PC-3 (cell line): ENCODE measurements at regions not wholly inside any gene's neighbourhood (a gene's known extent, or its start where the extent isn't known, plus 50 kb on each side); places are given as distances from the start of the nearest gene placed in this dataset.

Experiments used
- ATAC-seq: fragments of 200-7000 bp; cut with Tn5 transposase; 2 replicates; pipeline ENCODE4 v1.9.1; 2020; ENCODE audit warnings: mild to moderate bottlenecking, moderate library complexity
- BruUV-seq: library from RNA; stranded (reverse); fragments of 400-500 nt; replicated peaks from 2 replicates; lab custom pipeline; 2021; lab: Mats Ljungman, UMichigan
- CTCF ChIA-PET: fragments of 300-600 bp; sonication (Branson Sonifier 250); formaldehyde crosslinking; loops from one replicate; lab custom pipeline; 2022; ENCODE audit warnings: antibody characterized with exemption; lab: Charles Lee
- POLR2A ChIA-PET: fragments of 300-600 bp; sonication (Branson Sonifier 250); formaldehyde crosslinking; loops from one replicate; lab custom pipeline; 2022; ENCODE audit warnings: antibody characterized with exemption; ENCODE audit not compliant: unreplicated experiment; lab: Charles Lee
- DNase-seq: peaks from one replicate; pipeline ENCODE4 v3.0.0-alpha.2; 2015
- H2AFZ ChIP-seq: fragments of 300-600 bp; sonication (generic); 2 replicates; pipeline ENCODE4 v1.6.0; 2016; ENCODE audit warnings: antibody characterized with exemption, low read length
- H3F3A ChIP-seq: fragments of 300-600 bp; sonication (generic); one replicate; pipeline ENCODE4 v1.6.0; 2017; ENCODE audit warnings: antibody characterized with exemption, low read length, control low read depth, mild to moderate bottlenecking; ENCODE audit not compliant: unreplicated experiment
- H3K27ac ChIP-seq: fragments of 300-600 bp; sonication (generic); 2 replicates; pipeline ENCODE4 v1.5.1; 2016; ENCODE audit warnings: mild to moderate bottlenecking, low read length
- H3K27me3 ChIP-seq: fragments of 300-600 bp; sonication (generic); 2 replicates; pipeline ENCODE4 v1.6.1; 2016; ENCODE audit warnings: low read length, mixed read lengths
- H3K36me3 ChIP-seq: fragments of 300-600 bp; sonication (generic); 2 replicates; pipeline ENCODE4 v1.6.1; 2016; ENCODE audit warnings: low read depth, mixed run types, low read length, mixed read lengths
- H3K4me1 ChIP-seq: fragments of 300-600 bp; sonication (generic); 2 replicates; pipeline ENCODE4 v1.5.1; 2016; ENCODE audit warnings: low read length; ENCODE audit not compliant: insufficient read depth
- H3K4me2 ChIP-seq: fragments of 300-600 bp; sonication (generic); 2 replicates; pipeline ENCODE4 v1.6.0; 2016; ENCODE audit warnings: low read length
- H3K4me3 ChIP-seq: fragments of 300-600 bp; sonication (generic); 2 replicates; pipeline ENCODE4 v1.5.1; 2016; ENCODE audit warnings: mild to moderate bottlenecking, low read length, mixed read lengths
- H3K79me2 ChIP-seq: fragments of 300-600 bp; sonication (generic); 2 replicates; pipeline ENCODE4 v1.6.1; 2017; ENCODE audit warnings: low read length, mixed read lengths
- H3K9ac ChIP-seq: fragments of 300-600 bp; sonication (generic); 2 replicates; pipeline ENCODE4 v1.6.0; 2016; ENCODE audit warnings: mild to moderate bottlenecking, low read length
- H3K9me2 ChIP-seq: fragments of 300-600 bp; sonication (generic); replicated peaks from 2 replicates; pipeline ENCODE4 v1.6.1; 2016; ENCODE audit warnings: mixed run types, low read length, mixed read lengths
- H3K9me3 ChIP-seq: fragments of 300-600 bp; sonication (generic); 2 replicates; pipeline ENCODE4 v1.6.1; 2016; ENCODE audit warnings: low read length, mixed read lengths
- H4K20me1 ChIP-seq: fragments of 300-600 bp; sonication (generic); 2 replicates; pipeline ENCODE4 v1.6.1; 2016; ENCODE audit warnings: low read length, mixed read lengths
- EZH2 ChIP-seq: fragments of 300-600 bp; sonication (generic); IDR thresholded peaks from one replicate; pipeline ENCODE4 v1.6.1; 2017; ENCODE audit warnings: antibody characterized with exemption, mild to moderate bottlenecking, low read length; ENCODE audit not compliant: unreplicated experiment
- EZH2phosphoT487 ChIP-seq: fragments of 300-600 bp; sonication (generic); IDR thresholded peaks from 2 replicates; pipeline ENCODE4 v1.6.1; 2018; ENCODE audit warnings: mild to moderate bottlenecking, antibody characterized with exemption, low read length, borderline replicate concordance
- intact Hi-C: fragments of 100-400 bp; cut with micrococcal nuclease; formaldehyde crosslinking; loops from 2 replicates; pipeline ENCODE4 v1.9.0; 2023
- TF ChIP-seq, protein P1 (sequence below): fragments of 300-600 bp; sonication (generic); conservative IDR thresholded peaks from 2 replicates; pipeline ENCODE4 v1.5.1; 2017; ENCODE audit warnings: antibody characterized with exemption, low read depth, mild to moderate bottlenecking, low read length

DNA sequence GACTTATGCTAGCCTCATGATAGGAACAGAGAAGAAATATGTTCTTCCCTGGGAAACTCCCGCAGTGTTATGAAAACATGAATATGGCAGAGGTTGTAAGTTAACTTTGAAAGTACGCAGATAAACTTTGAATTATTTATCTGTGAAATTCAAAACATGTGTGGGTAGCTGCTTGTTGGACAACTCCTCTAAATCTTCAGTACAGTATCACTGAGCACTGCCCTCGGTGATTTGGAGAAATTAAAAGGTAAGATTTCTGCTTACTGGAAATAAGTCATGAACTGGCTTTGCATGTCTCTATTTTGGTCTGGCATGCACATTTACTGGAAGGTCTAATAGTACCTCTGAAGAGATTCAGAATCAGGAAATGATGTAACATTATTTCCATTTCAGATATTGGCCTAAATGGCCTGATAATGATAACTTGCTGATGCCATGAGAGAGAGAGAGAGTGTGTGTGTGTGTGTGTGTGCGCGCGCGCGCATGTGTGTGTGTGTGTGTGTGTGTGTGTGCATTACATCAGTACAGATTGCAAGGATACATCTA lies 1441.9 kb upstream of the FLRT2 start:
- H3K9ac ChIP-seq: no peak overlapping the region
- ATAC-seq (no peak), DNase-seq (no peak)
- H3K9me2 ChIP-seq: no peaks in the 10 kb centered on the region
- peaks cover 5% of the 10 kb centered on the region; the same call in 1 of the 2 replicates for H3K9me3 ChIP-seq
- H3K4me3 ChIP-seq: no peak overlapping the region
- ChIA-PET CTCF (no interaction called here), POLR2A (no interaction called here)
- TF ChIP-seq, protein P1, sequence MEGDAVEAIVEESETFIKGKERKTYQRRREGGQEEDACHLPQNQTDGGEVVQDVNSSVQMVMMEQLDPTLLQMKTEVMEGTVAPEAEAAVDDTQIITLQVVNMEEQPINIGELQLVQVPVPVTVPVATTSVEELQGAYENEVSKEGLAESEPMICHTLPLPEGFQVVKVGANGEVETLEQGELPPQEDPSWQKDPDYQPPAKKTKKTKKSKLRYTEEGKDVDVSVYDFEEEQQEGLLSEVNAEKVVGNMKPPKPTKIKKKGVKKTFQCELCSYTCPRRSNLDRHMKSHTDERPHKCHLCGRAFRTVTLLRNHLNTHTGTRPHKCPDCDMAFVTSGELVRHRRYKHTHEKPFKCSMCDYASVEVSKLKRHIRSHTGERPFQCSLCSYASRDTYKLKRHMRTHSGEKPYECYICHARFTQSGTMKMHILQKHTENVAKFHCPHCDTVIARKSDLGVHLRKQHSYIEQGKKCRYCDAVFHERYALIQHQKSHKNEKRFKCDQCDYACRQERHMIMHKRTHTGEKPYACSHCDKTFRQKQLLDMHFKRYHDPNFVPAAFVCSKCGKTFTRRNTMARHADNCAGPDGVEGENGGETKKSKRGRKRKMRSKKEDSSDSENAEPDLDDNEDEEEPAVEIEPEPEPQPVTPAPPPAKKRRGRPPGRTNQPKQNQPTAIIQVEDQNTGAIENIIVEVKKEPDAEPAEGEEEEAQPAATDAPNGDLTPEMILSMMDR: no peak
- TF ChIP-seq EZH2phosphoT487: no peak
- no peak for TF ChIP-seq EZH2
- no peak overlapping the region for H2AFZ ChIP-seq
- no peaks in the 10 kb centered on the region for H3K79me2 ChIP-seq
- no peaks in the 10 kb centered on the region for H3F3A ChIP-seq
- no peak overlapping the region for H3K27ac ChIP-seq
- H3K27me3 ChIP-seq: no peaks in the 10 kb centered on the region
- no TSS peak for BruUV-seq
- no peaks in the 10 kb centered on the region for H3K36me3 ChIP-seq
- H4K20me1 ChIP-seq: no peaks in the 10 kb centered on the region
- intact Hi-C loops: no loop called here
- H3K4me2 ChIP-seq: no peak overlapping the region
- no peaks in the 10 kb centered on the region for H3K4me1 ChIP-seq

- no peak overlapping the region for H3K4me3 ChIP-seq
- no TSS peak for BruUV-seq
- intact Hi-C loops: no loop called here
- ATAC-seq: no peak
- H3K4me2 ChIP-seq: no peak overlapping the region
- ChIA-PET POLR2A (no interaction called here), CTCF (no interaction called here)
- no peak for DNase-seq
- no peaks in the 10 kb centered on the region for H3K27me3 ChIP-seq
- no peaks in the 10 kb centered on the region for H3K79me2 ChIP-seq
- no peaks in the 10 kb centered on the region for H3K9me2 ChIP-seq
- H3K4me1 ChIP-seq: no peaks in the 10 kb centered on the region
- H3K36me3 ChIP-seq: no peaks in the 10 kb centered on the region
- no peaks in the 10 kb centered on the region for H3F3A ChIP-seq
- H3K9me3 ChIP-seq: peaks cover 7% of the 10 kb centered on the region; the same call in 1 of the 2 replicates
- H3K9ac ChIP-seq: no peak overlapping the region
- H2AFZ ChIP-seq: no peak overlapping the region
- TF ChIP-seq, protein P1: no peak
- TF ChIP-seq EZH2 (no peak), EZH2phosphoT487 (no peak)
- no peak overlapping the region for H3K27ac ChIP-seq
- H4K20me1 ChIP-seq: no peaks in the 10 kb centered on the region
These were observed 1439.1 kb upstream of the FLRT2 start for GRCh38 chr14:84090837-84091236.

DNA sequence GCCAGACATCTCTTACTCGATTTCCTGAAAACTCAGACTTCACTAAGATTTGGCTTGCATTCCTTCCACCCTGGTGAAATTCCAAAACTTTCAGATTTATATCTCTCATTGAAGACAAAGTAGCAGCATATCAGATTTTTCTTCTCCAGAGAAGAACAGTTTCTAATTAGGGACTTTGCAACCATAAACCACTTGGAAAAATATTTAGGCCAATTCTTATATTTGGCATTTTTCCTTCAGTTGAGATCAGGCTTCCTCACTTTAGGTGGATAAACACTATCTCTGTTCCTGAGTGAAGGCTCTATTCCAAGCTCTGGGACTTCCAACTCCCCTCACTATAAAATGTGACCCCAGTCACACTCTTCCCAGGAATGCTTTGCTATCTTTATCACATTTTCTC lies 1434.3 kb upstream of the FLRT2 start:
- Histone ChIP-seq H3K9me2 (no peaks in the 10 kb centered on the region), H3K4me2 (no peak overlapping the region), H4K20me1 (no peaks in the 10 kb centered on the region), H3K9ac (no peak overlapping the region), H3K27me3 (no peaks in the 10 kb centered on the region), H3K9me3 (peaks cover 3% of the 10 kb centered on the region; the same call in 1 of the 2 replicates), H3K36me3 (no peaks in the 10 kb centered on the region), H3K79me2 (no peaks in the 10 kb centered on the region), H3K4me3 (no peak overlapping the region), H2AFZ (no peak overlapping the region), H3K27ac (no peak overlapping the region), H3K4me1 (0 out of 2 replicates have a peak, but pooled peaks cover 4% of the 10 kb centered on the region), H3F3A (no peaks in the 10 kb centered on the region)
- TF ChIP-seq EZH2phosphoT487 (no peak), EZH2 (no peak)
- TF ChIP-seq, protein P1: no peak
- DNase-seq (no peak), ATAC-seq (no peak)
- intact Hi-C loops: no loop called here
- ChIA-PET CTCF (no interaction called here), POLR2A (no interaction called here)
- no TSS peak for BruUV-seq
